Common myeloid progenitor, CD34-positive (primary cell): ENCODE measurements at regions not wholly inside any gene's neighbourhood (a gene's known extent, or its start where the extent isn't known, plus 50 kb on each side); places are given as distances from the start of the nearest gene placed in this dataset.

Source experiments
- CTCF ChIA-PET: fragments of 350-600 bp; sonication (Branson Sonifier 250); formaldehyde crosslinking; loops from one replicate; lab custom pipeline; 2021; ENCODE audit warnings: antibody characterized with exemption; lab: Charles Lee
- POLR2A ChIA-PET: fragments of 350-600 bp; sonication (Branson Sonifier 250); formaldehyde crosslinking; loops from one replicate; lab custom pipeline; 2021; ENCODE audit warnings: antibody characterized with exemption; lab: Charles Lee
- DNase-seq, 3 donors: peaks; one replicate each; pipeline versions ENCODE4 v3.0.0 to v3.0.0-alpha.2; 2013
- H3K27ac ChIP-seq, 2 experiments: 1 replicate in 1 of 2; 2 replicates in 1 of 2; pipeline ENCODE4 v1.7.0; 2013; ENCODE audit warnings: inconsistent platforms in 2 of 2, low read length in 2 of 2, mild to moderate bottlenecking in 2 of 2, low read depth in 1 of 2, moderate library complexity in 1 of 2; ENCODE audit not compliant: severe bottlenecking in 2 of 2, insufficient read depth in 1 of 2, poor library complexity in 1 of 2
- H3K27me3 ChIP-seq, 5 experiments: replicated peaks in 2 of 5; 1 replicate in 3 of 5; 2 replicates in 2 of 5; pipeline versions ENCODE4 v1.6.1 to v1.7.0; 2013; ENCODE audit warnings: low read length in 4 of 5, mild to moderate bottlenecking in 2 of 5, moderate library complexity in 2 of 5, inconsistent platforms in 1 of 5; ENCODE audit not compliant: insufficient read depth in 5 of 5, control insufficient read depth in 4 of 5
- H3K36me3 ChIP-seq, 4 experiments: 1 replicate in 2 of 4; 2 replicates in 2 of 4; pipeline versions ENCODE4 v1.6.1 to v1.7.0; 2013; ENCODE audit warnings: low read length in 3 of 4, control low read depth in 1 of 4, mild to moderate bottlenecking in 1 of 4; ENCODE audit not compliant: control insufficient read depth in 4 of 4, insufficient read depth in 4 of 4
- H3K4me1 ChIP-seq, 4 experiments: 1 replicate in 3 of 4; 2 replicates in 1 of 4; pipeline versions ENCODE4 v1.6.1 to v1.7.1; 2013; ENCODE audit warnings: low read length in 3 of 4, mild to moderate bottlenecking in 3 of 4, control low read depth in 1 of 4, inconsistent platforms in 1 of 4, moderate library complexity in 1 of 4; ENCODE audit not compliant: control insufficient read depth in 4 of 4, insufficient read depth in 4 of 4; ENCODE audit errors: control extremely low read depth in 1 of 4
- H3K4me3 ChIP-seq, 7 experiments: 1 replicate in 4 of 7; 2 replicates in 3 of 7; pipeline versions ENCODE4 v1.5.1 to v1.7.0; 2013; ENCODE audit warnings: mild to moderate bottlenecking in 7 of 7, low read length in 6 of 7, moderate library complexity in 6 of 7, inconsistent platforms in 2 of 7, low read depth in 2 of 7, control low read depth in 1 of 7; ENCODE audit not compliant: insufficient read depth in 4 of 7, control insufficient read depth in 1 of 7; ENCODE audit errors: extremely low read depth in 1 of 7
- H3K9me3 ChIP-seq, 5 experiments: 1 replicate in 4 of 5; 2 replicates in 1 of 5; pipeline versions ENCODE4 v1.6.1 to v1.7.1; 2013; ENCODE audit warnings: low read length in 4 of 5, mild to moderate bottlenecking in 2 of 5, inconsistent platforms in 1 of 5, low read depth in 1 of 5, moderate library complexity in 1 of 5; ENCODE audit not compliant: control insufficient read depth in 4 of 5, insufficient read depth in 2 of 5; ENCODE audit errors: control extremely low read depth in 1 of 5
- WGBS: methylation state at CpG from one replicate; pipeline ENCODE4 v1.1.5; 2013; ENCODE audit not compliant: insufficient coverage; 5-methylcytosine and 5-hydroxymethylcytosine counted together

- CTCF ChIA-PET, result interaction anchor here (1.2 to 3.1 kb wide), 2 partner anchors 23 to 118 kb away, joined by 3 to 8 read pairs; no protein-coding TSS in a partner anchor
- H3K4me1 ChIP-seq, result peaks cover 19 to 54% (median 46%) of the 10 kb centered on the region in 4 experiments
- WGBS, result 98% methylated on average over 3 of the region's 4 CpGs
- no peaks in the 10 kb centered on the region for H3K36me3 ChIP-seq
- H3K27me3 ChIP-seq, result no peaks in the 10 kb centered on the region
- no peak overlapping the region for H3K4me3 ChIP-seq
- no peak overlapping the region for H3K27ac ChIP-seq
- no peaks in the 10 kb centered on the region for H3K9me3 ChIP-seq
- DNase-seq, result no peak
- POLR2A ChIA-PET, result no interaction called here
Observed at GRCh38 chr14:49997991-49998390, 105.1 kb downstream of the ARF6 start.

GRCh38 chr14:49999146-49999761, 106.4 kb downstream of the ARF6 start:
- Histone ChIP-seq H3K27ac (peak overlapping the region in 1 of 2 experiments; percentile 70), H3K36me3 (no peaks in the 10 kb centered on the region), H3K9me3 (no peaks in the 10 kb centered on the region), H3K4me3 (peak overlapping the region in 4 of 7 experiments; percentile 19 to 35 (median 24)), H3K4me1 (peaks cover 23 to 67% (median 55%) of the 10 kb centered on the region in 4 experiments), H3K27me3 (no peaks in the 10 kb centered on the region)
- 12% methylated on average over 5 of the region's 5 CpGs for WGBS
- CTCF ChIA-PET, result interaction anchor here (0.7 to 3.1 kb wide), 18 partner anchors 8 to 137 kb away, joined by 3 to 8 read pairs (median 4); partner anchors contain the start of gene ARF6
- DNase-seq, result peak; percentile 87 to 98 (median 96)
- POLR2A ChIA-PET, result interaction anchor here (0.6 to 2.0 kb wide), 4 partner anchors 27 to 131 kb away, joined by 3 to 9 read pairs (median 4); partner anchors contain the start of gene ARF6

GRCh38 chr14:49999826-50000379, 107.0 kb downstream of the ARF6 start:
- CTCF ChIA-PET, result interaction anchor here (0.7 to 3.1 kb wide), 21 partner anchors 9 to 147 kb away, joined by 3 to 12 read pairs (median 4); partner anchors contain the start of genes ARF6 and NEMF
- Histone ChIP-seq H3K9me3 (no peaks in the 10 kb centered on the region), H3K4me3 (peak overlapping the region in 2 of 7 experiments; percentile 29 to 35), H3K4me1 (peaks cover 23 to 69% (median 57%) of the 10 kb centered on the region in 4 experiments), H3K27ac (peak overlapping the region in 1 of 2 experiments; percentile 70), H3K36me3 (no peaks in the 10 kb centered on the region), H3K27me3 (no peaks in the 10 kb centered on the region)
- DNase-seq, result peak in 2 of 3 donors; percentile 29 to 41
- POLR2A ChIA-PET, result interaction anchor here (0.9 to 2.0 kb wide), 6 partner anchors 20 to 132 kb away, joined by 3 to 9 read pairs (median 4); partner anchors contain the start of gene ARF6
- WGBS, result 68% methylated on average over 11 of the region's 13 CpGs

GRCh38 chr14:50000380-50001150, 107.7 kb downstream of the ARF6 start:
- H3K9me3 ChIP-seq, result no peaks in the 10 kb centered on the region
- peak; percentile 56 to 86 (median 82) for DNase-seq
- ChIA-PET POLR2A (interaction anchor here (0.6 to 2.0 kb wide), 6 partner anchors 20 to 108 kb away, joined by 3 to 9 read pairs (median 3); partner anchors contain the start of gene ARF6), CTCF (interaction anchor here (0.8 to 2.3 kb wide), 22 partner anchors 9 to 148 kb away, joined by 3 to 12 read pairs (median 4); partner anchors contain the start of genes ARF6 and NEMF)
- H3K4me3 ChIP-seq, result peak overlapping the region in 2 of 7 experiments; percentile 1 to 35
- WGBS, result 23% methylated on average over 9 of the region's 10 CpGs
- H3K36me3 ChIP-seq, result no peaks in the 10 kb centered on the region
- H3K27me3 ChIP-seq, result no peaks in the 10 kb centered on the region
- peak overlapping the region in 1 of 2 experiments; percentile 70 for H3K27ac ChIP-seq
- H3K4me1 ChIP-seq, result peaks cover 23 to 71% (median 57%) of the 10 kb centered on the region in 4 experiments

GRCh38 chr14:50001151-50001998, 108.5 kb downstream of the ARF6 start:
- no peaks in the 10 kb centered on the region for H3K36me3 ChIP-seq
- no peaks in the 10 kb centered on the region for H3K27me3 ChIP-seq
- WGBS, result 73% methylated on average over 13 of the region's 23 CpGs
- no peaks in the 10 kb centered on the region for H3K9me3 ChIP-seq
- peak overlapping the region in 1 of 2 experiments; percentile 80 for H3K27ac ChIP-seq
- peak overlapping the region in 1 of 7 experiments; percentile 4 for H3K4me3 ChIP-seq
- peak in 2 of 3 donors; percentile 60 to 72 for DNase-seq
- H3K4me1 ChIP-seq, result peaks cover 23 to 71% (median 57%) of the 10 kb centered on the region in 4 experiments
- CTCF ChIA-PET, result interaction anchor here (0.8 to 2.3 kb wide), 13 partner anchors 10 to 149 kb away, joined by 3 to 12 read pairs (median 4); partner anchors contain the start of genes ARF6 and NEMF
- POLR2A ChIA-PET, result interaction anchor here (0.6 to 2.0 kb wide), 6 partner anchors 24 to 136 kb away, joined by 3 to 9 read pairs (median 3); partner anchors contain the start of gene ARF6
